ENCODE measurements at regions not wholly inside any gene's neighbourhood (a gene's known extent, or its start where the extent isn't known, plus 50 kb on each side); places are given as distances from the start of the nearest gene placed in this dataset.
A peak's percentile ranks its signal among the peaks of the same experiment; 100 is the strongest.
"Not testable (repeated sequence)": the region's sequence is repeated elsewhere in the genome, so short reads cannot be mapped to it uniquely, and the experiment has no call there.

- H3K27ac Mint-ChIP-seq, result no peak overlapping the region
- Histone ChIP-seq H2BK12ac (ENCODE audit: insufficient read length, low read depth, low read length) (no peak overlapping the region), H2BK15ac (ENCODE audit: low read depth, low read length) (no peak overlapping the region), H3K56ac (ENCODE audit: insufficient read length, low read depth, low read length) (no peak overlapping the region), H2AFZ (ENCODE audit: low read length) (no peak overlapping the region), H4K8ac (replicated peaks; ENCODE audit: insufficient read length, low read depth, low read length) (no peak overlapping the region), H4K5ac (ENCODE audit: insufficient read length, low read depth, low read length) (no peak overlapping the region), H3K4me2 (ENCODE audit: insufficient read depth, insufficient read length, low read length) (no peak overlapping the region), H2AK5ac (ENCODE audit: insufficient read length, low read length) (no peak overlapping the region), H2BK120ac (ENCODE audit: low read depth, low read length, poor library complexity, severe bottlenecking) (no peak overlapping the region), H3K9ac (ENCODE audit: extremely low read depth, insufficient read length, low read length) (no peak overlapping the region), H2BK20ac (ENCODE audit: low read depth, low read length, poor library complexity, severe bottlenecking) (no peak overlapping the region), H4K91ac (ENCODE audit: insufficient read length, low read depth, low read length) (no peak overlapping the region), H3K27me3 (ENCODE audit: insufficient read depth, low read length) (no peaks in the 10 kb centered on the region), H2BK5ac (ENCODE audit: insufficient read length, low read length) (no peak overlapping the region), H3K79me1 (ENCODE audit: insufficient read depth, low read depth, low read length, poor library complexity, severe bottlenecking) (no peaks in the 10 kb centered on the region), H3K4ac (ENCODE audit: low read depth, low read length) (no peak overlapping the region), H4K20me1 (ENCODE audit: control insufficient read depth, insufficient read depth, insufficient read length) (no peaks in the 10 kb centered on the region), H3K27ac (ENCODE audit: insufficient read length, low read depth, low read length) (no peak overlapping the region), H3K9me3 (ENCODE audit: control insufficient read depth, low read depth, low read length) (no peaks in the 10 kb centered on the region), H3K4me1 (ENCODE audit: insufficient read depth, low read length) (no peaks in the 10 kb centered on the region; the same call in 1 of the 2 replicates), H3T11ph (ENCODE audit: low read length) (no peak overlapping the region), H3K23ac (ENCODE audit: insufficient read length, low read depth, low read length) (no peak overlapping the region), H3K79me2 (ENCODE audit: insufficient read depth, low read length) (no peaks in the 10 kb centered on the region), H3K18ac (ENCODE audit: insufficient read length, low read depth, low read length) (no peak overlapping the region), H3K14ac (ENCODE audit: insufficient read depth, low read length) (no peak overlapping the region), H3K23me2 (ENCODE audit: insufficient read length, low read depth, low read length, poor library complexity, severe bottlenecking) (no peaks in the 10 kb centered on the region)
- no peak for TF ChIP-seq CTCF (conservative IDR thresholded peaks at IDR 0.05)
- H3K27me3 Mint-ChIP-seq (ENCODE audit: low read depth), result no peaks in the 10 kb centered on the region
- WGBS (ENCODE audit: extremely low coverage, insufficient read length, low lambda C conversion rate), result no CpG with 5 or more reads among the region's 4 CpGs
- no peaks in the 10 kb centered on the region for H3K36me3 Mint-ChIP-seq (ENCODE audit: insufficient read depth in 1 of 3, low read depth in 3 of 3)
- peaks cover 14% of the 10 kb centered on the region in 2 experiments for H3K4me1 Mint-ChIP-seq
- DNase-seq, result no peak
- H3K9me3 Mint-ChIP-seq, result no peaks in the 10 kb centered on the region; a peak in 1 of 5 replicates
- no peak overlapping the region for H3K4me3 Mint-ChIP-seq
Measured at GRCh38 chr1:217993439-217993838, 291.7 kb upstream of the RRP15 start.

GRCh38 chr1:218008296-218008695 is 276.8 kb upstream of the RRP15 start:
- not testable (repeated sequence) for H3T11ph ChIP-seq (ENCODE audit: low read length); H3K9me3 ChIP-seq (ENCODE audit: control insufficient read depth, low read depth, low read length); H3K27ac ChIP-seq (ENCODE audit: insufficient read length, low read depth, low read length); H2AK5ac ChIP-seq (ENCODE audit: insufficient read length, low read length); H2BK12ac ChIP-seq (ENCODE audit: insufficient read length, low read depth, low read length); H3K14ac ChIP-seq (ENCODE audit: insufficient read depth, low read length); H3K36me3 Mint-ChIP-seq (ENCODE audit: insufficient read depth in 1 of 3, low read depth in 3 of 3); H3K27me3 Mint-ChIP-seq (ENCODE audit: low read depth); H2BK20ac ChIP-seq (ENCODE audit: low read depth, low read length, poor library complexity, severe bottlenecking); H3K4me1 Mint-ChIP-seq; H3K27me3 ChIP-seq (ENCODE audit: insufficient read depth, low read length); H3K56ac ChIP-seq (ENCODE audit: insufficient read length, low read depth, low read length); H3K18ac ChIP-seq (ENCODE audit: insufficient read length, low read depth, low read length); H2BK5ac ChIP-seq (ENCODE audit: insufficient read length, low read length); H4K20me1 ChIP-seq (ENCODE audit: control insufficient read depth, insufficient read depth, insufficient read length); H4K5ac ChIP-seq (ENCODE audit: insufficient read length, low read depth, low read length); H3K79me1 ChIP-seq (ENCODE audit: insufficient read depth, low read depth, low read length, poor library complexity, severe bottlenecking); H2BK15ac ChIP-seq (ENCODE audit: low read depth, low read length); H3K4me3 Mint-ChIP-seq; H3K23me2 ChIP-seq (ENCODE audit: insufficient read length, low read depth, low read length, poor library complexity, severe bottlenecking); H3K9ac ChIP-seq (ENCODE audit: extremely low read depth, insufficient read length, low read length); H3K4ac ChIP-seq (ENCODE audit: low read depth, low read length); DNase-seq; H3K23ac ChIP-seq (ENCODE audit: insufficient read length, low read depth, low read length); H4K91ac ChIP-seq (ENCODE audit: insufficient read length, low read depth, low read length); H3K79me2 ChIP-seq (ENCODE audit: insufficient read depth, low read length); H4K8ac ChIP-seq (replicated peaks; ENCODE audit: insufficient read length, low read depth, low read length); H3K4me2 ChIP-seq (ENCODE audit: insufficient read depth, insufficient read length, low read length); H2AFZ ChIP-seq (ENCODE audit: low read length); H3K4me1 ChIP-seq (ENCODE audit: insufficient read depth, low read length); H3K9me3 Mint-ChIP-seq; H2BK120ac ChIP-seq (ENCODE audit: low read depth, low read length, poor library complexity, severe bottlenecking)
- WGBS (ENCODE audit: extremely low coverage, insufficient read length, low lambda C conversion rate), result no CpG with 5 or more reads among the region's 6 CpGs
- peak overlapping the region in 1 of 3 experiments; percentile 30; a peak in 1 of 7 replicates for H3K27ac Mint-ChIP-seq

Data from H9 (cell line).